Esophagus squamous epithelium (tissue), 4 donors: ENCODE measurements at regions not wholly inside any gene's neighbourhood (a gene's known extent, or its start where the extent isn't known, plus 50 kb on each side); places are given as distances from the start of the nearest gene placed in this dataset.

Experiments
- CTCF ChIP-seq, 6 experiments: fragments of 450-650 bp in 4 of 6; fragments of 200-600 bp in 2 of 6; sonication (generic) in 2 of 6; IDR thresholded peaks; one replicate each; pipeline ENCODE4 v1.5.1; 2016 to 2019; ENCODE audit warnings: antibody characterized with exemption in 6 of 6, mild to moderate bottlenecking in 4 of 6, moderate library complexity in 4 of 6
- POLR2A ChIP-seq, 4 donors: fragments of 450-650 bp; IDR thresholded peaks; one replicate each; pipeline ENCODE4 v1.6.1; 2017; ENCODE audit warnings: antibody characterized with exemption in 4 of 4, mild to moderate bottlenecking in 4 of 4, moderate library complexity in 3 of 4

- no peak for TF ChIP-seq CTCF (IDR thresholded peaks at IDR 0.05)
- TF ChIP-seq POLR2A (IDR thresholded peaks at IDR 0.05): no peak
These were observed 214.8 kb upstream of the ATXN7L3B start for GRCh38 chr12:74322792-74323191.
